Dedifferentiated amniotic fluid mesenchymal stem cell (primary cell): ENCODE measurements at regions not wholly inside any gene's neighbourhood (a gene's known extent, or its start where the extent isn't known, plus 50 kb on each side); places are given as distances from the start of the nearest gene placed in this dataset.
A peak's percentile ranks its signal among the peaks of the same experiment; 100 is the strongest.

Experiments
- DNase-seq: peaks from one replicate; pipeline ENCODE4 v3.0.0-alpha.2; 2016; ENCODE audit errors: extremely low spot score

GRCh38 chr13:42720858-42721219, 60.5 kb upstream of the FAM216B start:
- DNase-seq, result no peak

GRCh38 chr13:42722883-42723539, 58.4 kb upstream of the FAM216B start:
- DNase-seq, result no peak

- peak; percentile 84 for DNase-seq
These were observed 52.7 kb upstream of the FAM216B start for GRCh38 chr13:42728507-42729180.

- DNase-seq, result no peak
These were observed 51.5 kb upstream of the FAM216B start for GRCh38 chr13:42729857-42730402.
